NCI-H748 treated with DMSO at 0.1 percent for 48 hours (cell line): ENCODE measurements at regions not wholly inside any gene's neighbourhood (a gene's known extent, or its start where the extent isn't known, plus 50 kb on each side); places are given as distances from the start of the nearest gene placed in this dataset.
"Not testable (repeated sequence)": the region's sequence is repeated elsewhere in the genome, so short reads cannot be mapped to it uniquely, and the experiment has no call there.

Experiments
- DNase-seq: peaks from one replicate; lab custom pipeline; 2025; lab: John Stamatoyannopoulos, UW

DNA sequence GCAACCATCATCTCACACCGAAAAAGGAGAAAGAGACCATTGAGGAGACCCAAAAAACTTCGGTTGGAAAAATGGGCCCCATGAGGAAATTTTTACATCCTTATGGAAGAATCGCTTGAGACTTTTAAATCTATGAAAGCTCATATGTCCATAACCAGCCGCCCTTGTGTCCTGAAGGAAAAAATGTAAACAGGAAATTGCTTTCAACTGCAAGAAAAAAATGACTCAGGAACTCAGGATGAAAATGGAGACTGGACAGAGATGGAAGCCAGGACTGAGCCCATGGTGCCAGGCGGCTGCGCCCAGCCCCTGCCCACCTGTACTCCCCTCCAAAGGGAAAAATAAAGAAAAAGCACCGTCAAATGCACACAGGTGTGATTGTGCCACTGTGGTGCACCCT, 81.5 kb upstream of the SLC66A3 start:
- no peak for DNase-seq

DNA sequence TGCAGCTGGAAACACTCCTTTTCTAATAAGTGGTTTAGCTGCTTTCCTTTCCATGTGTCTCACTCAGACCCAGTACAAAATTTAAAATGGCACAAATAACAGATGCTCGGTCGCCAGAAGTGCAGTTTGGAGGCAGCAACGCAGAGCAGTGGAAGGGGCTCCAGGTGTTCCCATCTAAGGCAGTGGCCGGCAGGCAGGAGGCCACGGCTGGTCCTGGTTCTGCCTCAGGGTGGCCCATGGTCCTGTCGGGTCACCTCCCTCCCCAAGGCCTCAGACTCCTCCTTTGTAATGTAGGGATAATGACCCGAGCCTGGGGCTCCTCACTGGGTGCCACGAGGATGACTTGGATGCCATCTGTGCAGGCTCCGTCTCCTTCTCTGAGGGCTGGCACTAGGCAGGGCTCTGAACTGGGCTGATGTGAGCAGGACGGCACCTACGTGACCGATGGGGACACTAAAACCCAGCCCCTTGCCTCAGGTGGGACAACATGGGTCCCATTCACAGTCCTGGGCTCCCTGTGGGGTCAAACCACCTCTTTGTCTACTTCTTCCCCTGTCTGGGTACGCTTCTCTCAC, 80.9 kb upstream of the SLC66A3 start:
- no peak for DNase-seq

GRCh38 chr2:11075221-11075620, 80.0 kb upstream of the SLC66A3 start:
- no peak for DNase-seq

DNA sequence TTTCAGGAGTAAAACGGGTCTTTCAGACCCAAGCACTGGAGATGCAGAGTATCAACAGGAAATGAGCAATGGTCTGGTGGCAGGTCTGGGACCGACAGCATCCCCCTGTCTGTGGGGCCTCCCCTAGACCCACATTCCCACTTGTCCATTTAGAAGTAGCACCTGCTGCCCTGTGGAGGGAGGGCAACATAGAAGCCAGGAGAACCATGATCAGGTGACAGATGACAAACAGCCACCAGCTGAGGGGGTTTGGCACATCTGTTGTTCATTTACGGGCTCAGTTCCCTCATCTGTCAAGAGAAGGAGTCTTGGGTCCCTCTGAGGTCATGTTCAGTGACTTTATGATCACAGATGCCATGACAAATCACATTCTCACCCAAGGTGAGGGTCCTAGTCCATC, 77.9 kb upstream of the SLC66A3 start:
- DNase-seq: no peak

GRCh38 chr2:11079136-11079824, 76.0 kb upstream of the SLC66A3 start:
- peak; percentile 37 for DNase-seq

DNA sequence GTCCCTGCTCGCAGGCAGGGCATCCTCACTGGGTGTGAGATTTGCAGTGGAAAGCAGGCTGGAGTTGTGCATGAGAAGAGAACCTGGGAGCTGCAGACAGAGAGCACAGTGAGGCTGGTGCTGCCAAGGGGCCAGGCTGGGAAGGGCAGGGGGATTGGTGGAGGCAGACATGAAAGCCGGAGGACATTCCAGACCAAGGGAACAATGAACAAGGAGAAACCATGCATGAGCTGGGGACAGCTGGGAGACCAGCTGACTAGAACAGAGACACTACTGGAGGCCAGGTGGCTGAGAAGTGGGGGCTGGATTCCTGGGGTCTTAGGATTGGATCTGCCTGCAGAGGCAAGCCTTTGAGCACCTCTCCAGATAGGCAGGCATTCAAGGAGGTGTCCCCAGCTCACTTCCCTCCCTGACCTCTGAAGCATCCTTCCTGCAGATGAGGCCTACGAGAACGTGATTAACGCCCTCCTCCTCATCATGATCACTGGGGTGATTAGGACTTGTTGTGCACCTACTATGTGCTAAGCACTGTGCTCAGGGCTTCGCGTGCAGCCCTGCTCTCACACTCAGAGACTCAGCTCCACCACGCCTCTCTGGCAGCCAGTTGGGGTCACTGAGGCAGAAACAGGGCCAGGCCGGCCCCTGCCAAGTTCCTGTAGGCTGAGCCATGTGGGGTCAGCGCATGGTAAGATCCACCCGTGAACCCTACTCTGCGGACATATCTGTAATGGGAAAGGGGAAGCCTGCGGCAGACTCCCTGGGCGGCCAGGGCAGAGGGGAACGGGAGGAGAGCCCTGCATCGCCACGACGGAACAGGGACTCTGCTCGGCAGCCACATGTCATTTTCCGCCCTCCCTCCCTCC, 74.8 kb upstream of the SLC66A3 start:
- no peak for DNase-seq

DNA sequence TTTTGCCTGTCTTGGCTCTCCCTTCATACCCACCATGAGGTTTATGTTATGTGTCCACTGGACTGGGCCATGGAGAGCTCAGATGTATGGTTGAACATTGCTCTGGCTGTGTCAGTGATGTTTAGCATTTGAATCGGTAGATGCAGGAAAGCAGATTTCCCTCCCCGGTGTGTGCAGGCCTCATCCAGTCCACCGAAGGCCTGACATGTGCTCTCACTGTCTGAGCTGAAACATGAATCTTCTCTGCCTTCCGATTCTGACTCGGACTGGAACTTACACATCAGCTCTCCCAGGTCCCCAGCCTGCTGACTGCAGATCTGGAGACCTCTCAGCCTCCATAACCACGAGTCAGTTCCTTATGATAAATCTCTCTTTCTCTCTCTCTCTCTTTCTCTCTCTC, 72.4 kb upstream of the SLC66A3 start:
- DNase-seq: no peak

GRCh38 chr2:11088821-11089220, 66.4 kb upstream of the SLC66A3 start:
- DNase-seq: not testable (repeated sequence)

DNA sequence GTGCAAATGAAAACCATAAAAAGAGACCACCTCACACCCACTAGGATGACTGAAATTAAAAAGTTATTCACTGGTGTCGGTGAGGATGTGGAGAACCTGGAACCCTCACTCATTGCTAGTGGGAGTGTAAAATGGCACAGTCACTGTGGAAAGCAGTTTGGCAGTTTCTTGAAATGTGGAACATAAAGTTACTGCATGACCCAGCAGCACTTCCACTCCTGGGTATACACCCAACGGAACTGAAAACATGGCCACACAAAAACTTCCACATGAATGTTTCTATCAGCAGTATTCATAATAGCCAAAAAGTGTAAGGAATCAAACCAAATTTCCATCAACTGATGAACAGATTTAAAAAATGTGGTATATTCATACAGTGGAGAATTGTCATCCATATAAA, 65.1 kb upstream of the SLC66A3 start:
- DNase-seq: no peak

DNA sequence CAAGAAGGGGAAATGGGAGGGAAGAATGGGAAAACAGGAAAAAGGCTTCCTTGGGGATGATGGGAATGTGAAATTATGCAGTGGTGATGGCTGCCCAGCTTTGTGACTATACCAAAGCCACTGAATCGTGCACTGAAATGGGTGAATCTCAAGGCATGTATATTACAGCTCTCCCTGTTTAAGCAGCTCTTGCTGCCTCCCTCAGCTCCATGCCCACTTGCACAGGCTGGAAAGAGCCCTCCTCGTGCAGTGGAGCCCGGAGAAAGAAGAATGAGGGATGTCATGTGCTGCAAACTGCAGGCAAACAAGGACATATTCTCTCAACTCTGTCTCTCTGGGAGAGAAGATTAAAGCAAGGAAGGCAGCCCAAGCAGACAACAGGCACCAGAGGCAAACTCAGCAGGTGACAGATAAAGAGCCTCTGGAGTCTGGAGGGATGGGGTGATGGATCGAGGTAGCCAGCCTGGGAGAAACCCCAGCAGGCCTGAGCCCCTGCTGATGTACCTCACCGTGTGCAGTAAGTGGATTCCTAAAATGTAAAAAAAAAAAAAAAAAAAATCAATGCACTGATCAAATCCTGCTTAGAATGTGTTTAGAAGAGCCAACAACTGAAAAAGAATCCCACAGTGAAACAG, 62.4 kb upstream of the SLC66A3 start:
- DNase-seq: no peak

DNA sequence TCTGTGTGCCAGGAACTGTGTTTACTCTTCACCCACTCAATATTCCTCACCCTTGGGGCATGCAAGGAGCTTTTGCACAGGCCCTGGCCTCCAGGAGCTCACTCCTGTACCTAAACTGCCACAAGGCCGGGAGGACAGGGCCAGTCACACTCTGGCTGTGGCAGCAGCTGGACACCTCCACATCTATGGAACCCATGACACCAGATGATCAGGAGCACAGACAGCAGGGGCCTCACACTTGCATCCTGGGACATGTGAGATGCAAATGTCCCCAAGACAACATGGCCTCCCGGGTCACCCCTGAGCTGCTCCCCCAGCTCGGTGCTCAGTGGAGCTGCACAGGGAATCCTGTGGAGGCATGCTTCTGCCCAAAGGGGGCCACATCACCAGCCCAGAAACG, 61.8 kb upstream of the SLC66A3 start:
- DNase-seq: no peak

GRCh38 chr2:11094021-11094810, 61.1 kb upstream of the SLC66A3 start:
- DNase-seq: no peak

DNA sequence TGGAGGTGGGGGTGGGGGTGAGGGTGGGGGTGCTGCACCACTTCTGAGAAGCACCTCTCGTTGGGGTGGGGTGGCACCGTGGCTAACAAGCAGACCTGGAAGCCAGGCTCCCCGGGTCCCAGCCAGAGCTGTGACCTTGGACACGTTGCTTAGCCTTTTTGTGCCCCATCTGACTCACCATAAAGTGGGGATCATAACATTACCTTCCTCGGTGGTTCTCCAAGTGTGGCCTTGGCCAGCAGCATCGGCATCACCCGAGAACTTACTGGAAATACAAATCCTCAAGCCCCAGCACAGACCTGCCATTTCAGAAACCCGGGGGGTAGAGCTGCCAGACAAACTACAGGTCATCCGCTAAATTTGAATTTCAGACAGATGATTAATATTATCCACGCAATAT, 58.7 kb upstream of the SLC66A3 start:
- no peak for DNase-seq

DNA sequence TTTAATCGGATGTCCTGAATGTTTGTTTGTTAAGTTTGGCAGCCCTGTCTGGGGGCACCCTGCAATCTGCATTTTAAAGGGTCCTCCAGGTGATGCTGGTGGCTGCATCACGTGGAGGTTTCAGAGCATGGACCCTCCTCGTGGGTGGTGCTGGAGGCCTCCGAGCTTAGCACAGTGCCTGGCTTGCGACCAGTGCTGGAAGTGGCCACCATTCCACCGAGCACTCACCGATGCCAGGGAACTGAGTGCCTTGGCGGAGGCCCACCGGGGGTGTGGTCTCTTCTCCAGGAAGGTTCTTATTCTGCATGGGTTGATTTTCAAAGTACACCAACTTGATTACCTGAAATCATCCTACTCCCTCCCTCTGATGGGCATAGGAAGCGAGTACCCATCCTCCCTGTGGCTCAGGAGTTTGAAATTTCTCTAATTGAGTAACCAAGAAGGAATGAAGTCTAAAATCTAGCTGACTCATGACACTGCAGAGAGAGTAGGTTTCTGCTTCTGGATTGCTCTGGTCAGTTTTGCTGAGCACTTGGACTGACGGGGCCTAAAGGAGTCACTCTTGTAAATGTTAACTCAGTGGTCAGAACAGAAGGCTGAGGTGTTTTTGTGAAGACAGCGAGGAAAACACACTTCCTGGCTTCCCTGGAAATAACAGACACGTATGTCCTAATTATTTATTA, 58.1 kb upstream of the SLC66A3 start:
- no peak for DNase-seq

DNA sequence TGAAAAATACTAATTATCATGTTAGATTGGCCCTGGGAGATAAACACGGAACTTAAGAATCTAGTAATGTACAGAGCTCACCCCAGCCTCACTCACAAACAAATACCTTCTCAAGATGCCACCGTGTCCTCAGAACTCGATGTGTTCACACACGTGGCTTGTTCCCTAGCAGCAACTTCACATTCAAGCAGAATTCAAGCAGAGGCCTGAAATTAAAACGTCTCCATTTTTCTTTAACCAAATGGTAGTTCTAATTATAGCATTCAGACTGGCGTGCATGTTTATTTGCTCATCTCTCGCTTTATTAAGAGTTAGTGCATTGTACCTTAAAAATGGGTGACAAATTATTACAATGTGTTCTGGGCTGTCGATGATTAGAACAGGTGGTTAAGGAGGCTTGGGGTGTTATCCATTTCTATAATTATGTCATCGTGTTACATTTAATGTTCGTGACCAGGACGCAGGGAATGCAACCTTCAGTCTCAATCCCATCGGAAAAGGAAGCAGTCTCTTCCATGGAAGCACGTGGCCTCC, 57.3 kb upstream of the SLC66A3 start:
- peak; percentile 81 for DNase-seq

DNA sequence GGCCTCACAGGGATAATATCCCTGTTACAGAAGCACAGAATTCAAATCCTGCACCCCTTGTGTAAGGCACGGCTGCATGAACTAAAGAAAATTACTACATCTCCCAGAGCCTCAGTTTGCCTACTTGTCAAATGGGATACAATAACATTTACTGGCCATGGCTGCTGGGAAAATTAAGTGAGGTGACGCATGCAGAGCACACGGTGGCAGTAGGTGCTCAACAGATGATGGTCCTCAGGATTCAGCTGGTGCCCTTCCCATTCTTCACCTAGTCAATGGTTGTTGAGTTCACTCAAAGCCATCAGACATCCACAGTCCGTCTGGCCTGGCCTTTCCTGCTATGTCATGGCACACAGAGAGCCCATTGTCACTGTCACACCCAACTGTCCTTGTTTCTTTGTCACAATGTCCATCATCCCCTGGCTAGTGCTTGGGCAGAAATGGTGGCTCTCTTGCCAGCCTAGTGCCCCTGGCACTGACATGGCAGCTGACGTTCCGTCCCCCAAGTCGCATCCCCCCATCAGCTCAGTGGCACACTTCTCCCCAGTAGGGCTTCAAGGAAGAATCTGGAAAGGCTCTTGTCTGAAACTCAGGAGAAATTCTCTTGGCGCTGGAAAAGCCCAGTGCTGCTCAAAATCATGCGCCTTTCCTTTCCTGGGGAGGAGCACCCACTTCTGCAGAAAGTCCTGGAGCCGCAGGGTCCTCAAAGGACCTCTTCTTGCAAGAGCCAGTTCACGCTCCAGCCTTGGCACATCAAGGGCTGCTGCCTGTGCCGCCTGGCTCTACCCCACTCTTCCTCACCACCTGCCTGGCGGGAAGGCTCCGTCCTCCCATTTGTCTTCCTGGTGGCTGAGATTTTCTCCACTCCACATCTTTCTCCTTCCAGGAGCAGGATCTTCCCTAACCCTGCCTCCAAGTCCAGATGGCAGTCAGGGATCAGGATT, 55.9 kb upstream of the SLC66A3 start:
- DNase-seq: no peak

GRCh38 chr2:11100130-11100529, 55.1 kb upstream of the SLC66A3 start:
- DNase-seq: no peak

GRCh38 chr2:11100976-11101375, 54.3 kb upstream of the SLC66A3 start:
- no peak for DNase-seq

DNA sequence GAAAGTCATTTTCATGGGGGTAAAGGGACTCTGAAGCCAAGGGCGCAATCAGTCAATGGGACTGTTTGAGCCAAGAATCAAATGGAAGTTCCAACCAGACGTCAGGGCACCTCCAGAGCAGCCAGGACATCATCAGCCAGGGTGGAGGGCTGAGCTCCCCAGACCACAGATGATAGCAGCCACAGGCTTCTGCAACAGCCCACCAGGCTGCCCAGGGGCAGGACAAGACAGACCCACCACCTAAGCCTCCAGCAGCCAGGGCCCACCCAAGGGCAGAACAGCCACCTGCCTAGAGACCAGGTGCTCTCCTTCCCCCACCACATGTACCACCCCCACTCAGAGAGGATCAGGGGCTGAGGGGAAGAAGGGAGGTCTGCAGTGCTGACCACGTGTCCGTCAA, 53.8 kb upstream of the SLC66A3 start:
- DNase-seq: no peak

DNA sequence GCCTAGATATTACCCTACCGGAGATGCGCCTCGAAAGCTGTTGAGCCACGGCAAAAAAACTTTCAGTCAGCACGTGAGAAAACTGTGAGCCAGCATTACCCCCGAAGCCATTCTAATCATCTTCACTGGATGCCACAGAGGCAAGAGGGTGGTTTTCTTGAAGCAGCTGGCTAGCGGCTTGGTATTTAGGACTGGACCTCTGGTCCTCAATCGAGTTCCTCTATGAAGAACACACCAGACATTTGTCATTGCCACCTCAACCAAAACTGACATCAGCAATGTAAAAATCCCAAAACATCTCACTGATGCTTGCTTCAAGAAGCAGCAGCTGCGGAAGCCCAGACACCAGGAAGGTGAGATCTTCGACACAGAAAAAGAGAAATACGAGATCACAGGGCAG, 52.8 kb upstream of the SLC66A3 start:
- DNase-seq: no peak
